22Rv1 (cell line): ENCODE measurements at regions not wholly inside any gene's neighbourhood (a gene's known extent, or its start where the extent isn't known, plus 50 kb on each side); places are given as distances from the start of the nearest gene placed in this dataset.

Experiments used
- CTCF ChIP-seq: fragments of 450-650 bp; IDR thresholded peaks from 2 replicates; pipeline ENCODE4 v1.5.1; 2017; ENCODE audit warnings: mild to moderate bottlenecking
- ZFX ChIP-seq: fragments of 450-650 bp; IDR thresholded peaks from 2 replicates; pipeline ENCODE4 v1.6.1; 2017; ENCODE audit warnings: antibody characterized with exemption, borderline replicate concordance

- TF ChIP-seq CTCF = no peak
- TF ChIP-seq ZFX = no peak
Measured at GRCh38 chr10:55867848-55868247, 493.2 kb downstream of the ZWINT start.
